ENCODE measurements at regions not wholly inside any gene's neighbourhood (a gene's known extent, or its start where the extent isn't known, plus 50 kb on each side); places are given as distances from the start of the nearest gene placed in this dataset.

- H3K4me1 ChIP-seq (ENCODE audit: insufficient read depth), result no peaks in the 10 kb centered on the region
- H3K36me3 ChIP-seq, result no peaks in the 10 kb centered on the region
- no peak overlapping the region for H3K4me3 ChIP-seq
- no peak overlapping the region for H3K27ac ChIP-seq
- 83 to 85% (median 84%) methylated on average over 11 of the region's 11 CpGs for WGBS, 3 donors
- intact Hi-C loops (cut with DNase I), result no loop called here
- DNase-seq, result no peak
- no peaks in the 10 kb centered on the region for H3K9me3 ChIP-seq
- H3K27me3 ChIP-seq, result no peaks in the 10 kb centered on the region
- no peak for TF ChIP-seq EP300 (IDR thresholded peaks at IDR 0.05)
- TF ChIP-seq, protein P1, sequence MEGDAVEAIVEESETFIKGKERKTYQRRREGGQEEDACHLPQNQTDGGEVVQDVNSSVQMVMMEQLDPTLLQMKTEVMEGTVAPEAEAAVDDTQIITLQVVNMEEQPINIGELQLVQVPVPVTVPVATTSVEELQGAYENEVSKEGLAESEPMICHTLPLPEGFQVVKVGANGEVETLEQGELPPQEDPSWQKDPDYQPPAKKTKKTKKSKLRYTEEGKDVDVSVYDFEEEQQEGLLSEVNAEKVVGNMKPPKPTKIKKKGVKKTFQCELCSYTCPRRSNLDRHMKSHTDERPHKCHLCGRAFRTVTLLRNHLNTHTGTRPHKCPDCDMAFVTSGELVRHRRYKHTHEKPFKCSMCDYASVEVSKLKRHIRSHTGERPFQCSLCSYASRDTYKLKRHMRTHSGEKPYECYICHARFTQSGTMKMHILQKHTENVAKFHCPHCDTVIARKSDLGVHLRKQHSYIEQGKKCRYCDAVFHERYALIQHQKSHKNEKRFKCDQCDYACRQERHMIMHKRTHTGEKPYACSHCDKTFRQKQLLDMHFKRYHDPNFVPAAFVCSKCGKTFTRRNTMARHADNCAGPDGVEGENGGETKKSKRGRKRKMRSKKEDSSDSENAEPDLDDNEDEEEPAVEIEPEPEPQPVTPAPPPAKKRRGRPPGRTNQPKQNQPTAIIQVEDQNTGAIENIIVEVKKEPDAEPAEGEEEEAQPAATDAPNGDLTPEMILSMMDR (IDR thresholded peaks at IDR 0.05), result no peak
- TF ChIP-seq POLR2A (IDR thresholded peaks at IDR 0.05), result no peak
Measured at GRCh38 chr9:108119530-108120113, 630.1 kb upstream of the KLF4 start.

GRCh38 chr9:108117795-108118194 is 628.2 kb upstream of the KLF4 start:
- no peaks in the 10 kb centered on the region for H3K4me1 ChIP-seq (ENCODE audit: insufficient read depth)
- H3K27me3 ChIP-seq, result no peaks in the 10 kb centered on the region
- DNase-seq, result no peak
- H3K36me3 ChIP-seq, result no peaks in the 10 kb centered on the region
- no peak for TF ChIP-seq EP300 (IDR thresholded peaks at IDR 0.05)
- TF ChIP-seq, protein P1 (IDR thresholded peaks at IDR 0.05), result no peak
- TF ChIP-seq POLR2A (IDR thresholded peaks at IDR 0.05), result no peak
- H3K4me3 ChIP-seq, result no peak overlapping the region
- WGBS, 3 donors, result 65 to 77% (median 71%) methylated on average over 3 of the region's 3 CpGs
- no peaks in the 10 kb centered on the region for H3K9me3 ChIP-seq
- intact Hi-C loops (cut with DNase I), result no loop called here
- H3K27ac ChIP-seq, result no peak overlapping the region

GRCh38 chr9:108117306-108117705 is 627.7 kb upstream of the KLF4 start:
- no peaks in the 10 kb centered on the region for H3K4me1 ChIP-seq (ENCODE audit: insufficient read depth)
- H3K4me3 ChIP-seq, result no peak overlapping the region
- no peaks in the 10 kb centered on the region for H3K9me3 ChIP-seq
- no peaks in the 10 kb centered on the region for H3K27me3 ChIP-seq
- 86 to 95% (median 88%) methylated on average over 2 of the region's 2 CpGs for WGBS, 3 donors
- intact Hi-C loops (cut with DNase I), result no loop called here
- TF ChIP-seq POLR2A (IDR thresholded peaks at IDR 0.05), result no peak
- TF ChIP-seq, protein P1 (IDR thresholded peaks at IDR 0.05), result no peak
- no peak for TF ChIP-seq EP300 (IDR thresholded peaks at IDR 0.05)
- no peaks in the 10 kb centered on the region for H3K36me3 ChIP-seq
- no peak for DNase-seq
- H3K27ac ChIP-seq, result no peak overlapping the region

DNA sequence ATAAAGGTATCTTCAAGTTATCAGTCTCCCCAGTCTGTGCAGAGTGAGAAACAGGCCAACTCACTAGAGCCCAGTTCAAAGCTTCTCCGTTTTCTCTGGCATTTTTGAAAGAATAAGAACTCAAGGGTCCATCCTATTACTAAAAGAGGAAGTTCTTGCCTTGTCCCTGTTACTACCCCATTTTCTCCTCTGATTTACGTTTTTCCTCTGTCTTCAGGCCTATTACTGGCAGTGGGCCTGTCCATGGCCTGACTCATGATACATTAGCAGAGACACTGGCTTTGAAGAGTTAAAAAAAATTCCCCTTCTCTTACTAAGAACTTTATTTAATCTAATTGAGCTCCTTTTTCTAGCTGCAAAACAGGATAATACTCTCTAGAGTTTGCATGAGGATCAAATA is 624.0 kb upstream of the KLF4 start:
- Histone ChIP-seq H3K27me3 (no peaks in the 10 kb centered on the region), H3K4me3 (no peak overlapping the region), H3K27ac (no peak overlapping the region), H3K9me3 (no peaks in the 10 kb centered on the region), H3K36me3 (no peaks in the 10 kb centered on the region), H3K4me1 (ENCODE audit: insufficient read depth) (no peaks in the 10 kb centered on the region)
- TF ChIP-seq POLR2A (IDR thresholded peaks at IDR 0.05), result no peak
- TF ChIP-seq EP300 (IDR thresholded peaks at IDR 0.05), result no peak
- 86 to 87% (median 87%) methylated on average over 2 of the region's 2 CpGs for WGBS, 3 donors
- DNase-seq, result no peak
- intact Hi-C loops (cut with DNase I), result no loop called here

DNA sequence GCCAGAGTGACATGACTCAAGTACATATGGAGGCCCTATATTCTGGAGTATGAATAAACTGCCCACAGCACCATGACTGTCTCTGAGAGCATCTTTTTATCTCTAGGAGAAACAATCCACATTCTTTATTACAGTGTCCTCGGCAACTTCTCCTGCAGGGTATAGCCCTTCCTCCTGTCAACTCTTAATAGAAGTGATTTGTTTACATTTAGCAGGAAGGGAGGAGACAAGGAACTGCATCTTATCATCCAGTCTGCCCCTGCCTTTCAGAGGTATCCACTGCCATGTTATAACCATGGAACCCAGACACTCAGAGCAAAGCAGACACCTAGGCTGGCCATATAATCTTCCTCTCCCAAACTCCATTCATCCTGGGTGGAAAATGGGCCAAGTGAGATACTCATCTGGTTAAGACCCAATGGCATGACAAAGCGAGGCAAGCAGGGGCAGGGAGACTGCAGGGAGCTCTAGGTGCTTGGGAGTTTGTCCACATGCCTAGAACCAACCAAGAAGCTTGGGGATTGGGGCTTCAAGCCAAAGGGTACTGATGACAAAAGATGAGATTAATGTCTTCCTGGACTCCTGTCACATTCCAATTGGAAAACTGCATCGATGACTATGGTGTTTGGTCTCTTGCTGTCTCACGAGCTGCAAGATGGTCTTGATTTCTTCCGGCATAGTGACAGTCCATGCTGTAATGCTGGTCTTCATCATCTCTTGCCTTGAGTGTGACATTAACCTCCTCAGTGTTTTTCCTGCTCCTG is 620.5 kb upstream of the KLF4 start:
- no peaks in the 10 kb centered on the region for H3K4me1 ChIP-seq (ENCODE audit: insufficient read depth)
- TF ChIP-seq POLR2A (IDR thresholded peaks at IDR 0.05) (no peak), EP300 (IDR thresholded peaks at IDR 0.05) (no peak)
- TF ChIP-seq, protein P1 (IDR thresholded peaks at IDR 0.05), result no peak
- intact Hi-C loops (cut with DNase I), result no loop called here
- no peaks in the 10 kb centered on the region for H3K9me3 ChIP-seq
- no peaks in the 10 kb centered on the region for H3K27me3 ChIP-seq
- H3K27ac ChIP-seq, result no peak overlapping the region
- WGBS, 3 donors, result 93 to 96% (median 94%) methylated on average over 5 of the region's 5 CpGs
- H3K4me3 ChIP-seq, result no peak overlapping the region
- no peak for DNase-seq
- H3K36me3 ChIP-seq, result no peaks in the 10 kb centered on the region
